DMS53 treated with DMSO at 0.1 percent for 48 hours (cell line): ENCODE measurements at regions not wholly inside any gene's neighbourhood (a gene's known extent, or its start where the extent isn't known, plus 50 kb on each side); places are given as distances from the start of the nearest gene placed in this dataset.

Experiments
- DNase-seq: peaks from one replicate; lab custom pipeline; 2025; ENCODE audit not compliant: unreplicated experiment; lab: John Stamatoyannopoulos, UW

- no peak for DNase-seq
These were observed 321.0 kb upstream of the RTL1 start for GRCh38 chr14:101224356-101225156.

DNA sequence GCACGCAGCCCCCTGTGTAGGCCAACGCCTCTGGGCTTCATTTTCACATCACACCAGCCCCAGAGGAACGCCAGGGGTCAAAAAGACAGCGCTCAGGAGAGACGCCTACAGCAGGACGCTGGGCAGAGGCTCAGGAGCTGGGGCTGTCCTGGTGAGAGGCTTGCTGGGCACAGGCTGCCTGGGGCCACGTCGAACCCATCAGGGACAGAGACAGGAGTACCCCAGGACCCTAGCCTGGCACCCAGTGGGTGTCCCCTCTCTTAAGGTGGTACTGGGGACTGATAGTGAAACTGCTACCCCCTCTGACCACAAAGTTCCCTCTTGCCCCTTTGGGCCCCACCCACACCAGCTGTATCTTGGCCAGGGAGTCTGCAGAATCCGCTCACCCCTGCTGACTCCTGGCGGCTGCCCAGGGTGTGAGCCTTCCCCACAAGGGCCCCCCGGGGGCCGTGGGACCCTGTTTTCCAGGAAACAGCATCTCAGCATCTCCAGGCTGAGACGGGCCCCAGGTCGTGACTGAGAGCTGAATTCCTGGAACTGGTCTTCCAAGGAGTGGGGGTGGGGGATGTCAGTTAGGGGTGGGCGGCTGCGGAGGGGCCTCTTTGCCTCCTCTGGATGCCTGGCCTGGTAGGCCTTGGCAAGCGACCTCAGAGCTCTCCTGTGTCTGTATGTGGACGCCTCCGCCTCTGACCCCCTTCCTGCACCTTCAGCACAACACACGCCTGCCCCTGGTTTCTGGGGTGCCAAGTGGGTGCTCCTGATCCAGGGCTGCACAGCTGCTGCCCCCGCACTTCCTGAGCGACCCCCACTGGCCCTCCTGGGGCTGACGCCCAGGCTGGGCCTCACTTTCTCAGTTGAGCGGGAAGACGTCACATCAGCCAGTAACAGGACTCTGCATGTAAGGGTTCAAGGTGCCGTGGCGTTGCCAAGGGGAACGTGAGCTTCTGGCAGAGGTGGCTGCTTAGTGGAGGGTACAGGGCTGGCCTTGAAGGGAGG is 321.9 kb upstream of the RTL1 start:
- no peak for DNase-seq

GRCh38 chr14:101226265-101226602 is 322.7 kb upstream of the RTL1 start:
- no peak for DNase-seq

GRCh38 chr14:101226603-101227425 is 323.3 kb upstream of the RTL1 start:
- no peak for DNase-seq

DNA sequence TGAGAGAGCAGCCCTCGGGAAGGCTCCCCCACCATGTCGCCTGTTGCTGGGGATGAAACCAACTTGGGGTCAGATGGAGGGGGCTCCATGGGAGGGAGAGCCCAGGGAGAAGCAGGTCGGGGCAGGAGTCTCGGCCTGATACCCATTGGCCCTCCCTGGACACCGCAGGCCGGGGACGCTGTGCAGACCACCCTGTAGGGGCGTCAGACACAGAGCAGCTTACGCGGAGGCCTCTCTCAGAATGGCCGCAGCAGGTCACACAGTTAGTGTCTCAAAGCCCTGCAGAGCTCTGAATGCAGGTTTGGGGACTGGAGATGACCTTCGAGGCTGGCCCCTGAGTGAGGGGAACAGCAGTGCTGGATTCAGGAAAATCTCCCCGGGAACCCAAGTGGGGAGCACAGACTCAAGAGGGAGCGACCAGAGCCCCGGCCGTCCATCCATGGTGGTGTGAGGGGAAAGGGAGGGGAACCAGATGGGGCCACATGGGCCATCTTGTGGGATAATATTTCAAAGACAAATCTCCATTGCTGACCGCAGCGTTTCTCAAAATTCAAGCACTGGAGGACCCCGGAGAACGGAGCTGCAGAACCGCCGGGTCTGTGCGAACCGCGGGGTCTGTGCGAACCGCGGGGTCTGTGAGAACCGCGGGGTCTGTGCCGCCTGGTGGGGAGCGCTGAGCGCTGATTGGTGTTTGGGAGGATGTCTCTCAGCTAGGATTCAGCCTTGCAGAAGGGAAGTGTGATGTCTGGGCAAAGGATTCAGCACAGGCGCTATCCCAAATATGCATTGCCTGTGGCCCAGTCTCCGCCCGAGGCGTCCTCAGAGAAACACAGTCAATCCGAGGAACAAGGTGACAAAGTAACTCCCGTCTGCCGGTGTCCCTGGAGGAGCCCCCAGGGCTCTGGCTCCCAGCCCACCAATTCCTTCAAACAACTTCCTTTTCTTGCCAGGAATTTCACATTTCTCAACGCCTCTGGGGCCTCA is 324.4 kb upstream of the RTL1 start:
- DNase-seq, result no peak

GRCh38 chr14:101228949-101229541 is 325.5 kb upstream of the RTL1 start:
- no peak for DNase-seq

GRCh38 chr14:101229666-101230065 is 326.1 kb upstream of the RTL1 start:
- no peak for DNase-seq

- no peak for DNase-seq
These were observed 326.8 kb upstream of the RTL1 start for GRCh38 chr14:101230161-101230850.

DNA sequence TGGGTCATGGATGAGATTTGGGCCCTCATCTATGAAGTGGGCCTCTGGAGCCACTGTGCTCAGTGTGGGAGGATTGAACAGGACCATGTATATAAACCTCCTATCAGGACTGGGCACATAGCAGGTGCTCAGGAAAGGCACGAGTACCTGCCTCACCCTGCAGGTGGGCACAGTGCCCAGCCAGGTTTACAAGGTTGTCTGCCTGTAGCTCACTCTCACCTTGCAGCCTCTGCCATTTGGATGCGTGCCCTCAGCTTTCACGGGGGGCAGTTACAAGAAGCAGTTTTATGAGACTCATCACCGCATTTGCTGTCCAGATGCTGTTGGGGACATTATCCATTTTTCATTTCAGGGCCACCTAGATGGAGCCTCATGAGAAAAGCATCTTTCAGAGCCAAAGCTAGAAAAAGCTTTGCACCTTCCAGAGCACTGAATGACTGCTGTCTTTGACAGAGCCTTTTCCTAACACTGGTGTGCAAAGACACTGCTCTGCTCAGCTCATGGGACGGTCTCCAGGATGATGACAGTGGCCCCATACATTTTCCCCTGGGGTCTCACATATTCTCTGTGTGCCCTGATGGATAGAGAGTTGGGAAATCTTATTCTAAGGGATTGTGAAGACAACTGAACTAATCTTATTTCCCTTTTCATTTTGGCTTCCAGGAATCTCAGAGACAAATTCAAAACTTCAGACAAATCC is 327.5 kb upstream of the RTL1 start:
- no peak for DNase-seq

DNA sequence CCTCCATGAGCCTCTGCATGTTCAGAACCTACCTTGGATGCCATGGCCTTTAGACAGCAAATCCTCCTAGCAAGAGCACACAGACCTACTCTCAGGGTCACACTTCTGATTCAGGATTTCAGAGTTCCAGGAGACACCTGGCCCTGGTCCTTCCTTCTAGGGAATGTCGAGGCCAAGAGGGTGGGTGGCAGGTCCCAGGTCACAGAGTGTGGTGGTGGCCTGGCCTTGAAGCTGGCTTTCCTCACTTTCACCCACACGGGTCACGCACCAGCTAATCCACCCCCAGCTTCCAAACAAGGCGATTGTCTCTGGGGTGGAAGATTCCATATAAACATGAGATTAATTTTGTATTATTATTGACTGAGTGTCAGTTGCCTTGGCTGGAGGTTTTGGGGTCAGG is 328.3 kb upstream of the RTL1 start:
- DNase-seq, result no peak

DNA sequence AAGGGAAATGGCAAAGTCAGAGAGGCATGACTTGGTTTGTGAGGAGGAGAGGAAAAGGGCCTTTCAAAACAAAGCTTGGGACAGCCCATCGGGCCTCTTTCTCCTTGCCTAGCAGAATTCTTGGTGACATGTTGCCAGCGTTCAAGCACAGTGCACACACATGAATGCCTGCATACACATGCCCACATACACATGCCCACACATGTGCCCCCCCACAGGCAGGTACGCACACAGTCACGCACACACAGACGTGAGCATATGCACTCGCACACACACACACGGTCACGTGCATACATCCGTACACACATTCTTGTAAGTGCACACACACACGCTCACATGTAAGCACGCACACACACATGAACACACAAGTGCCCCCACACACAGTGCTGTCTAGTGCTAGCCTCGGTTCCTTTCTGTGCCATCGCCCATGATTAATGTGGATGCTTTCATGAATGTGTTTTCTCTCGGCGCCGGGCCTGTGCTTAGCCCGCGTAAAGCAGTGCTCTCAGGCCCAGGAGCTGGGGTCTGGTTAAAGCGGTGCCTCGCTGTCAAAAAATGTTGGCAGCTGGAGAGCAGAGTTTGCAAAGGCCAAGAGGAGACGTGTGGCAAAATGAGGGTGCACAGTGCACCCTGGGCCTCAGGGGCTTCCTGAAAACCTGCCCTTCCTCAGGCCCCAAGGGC is 328.8 kb upstream of the DIO3 start:
- no peak for DNase-seq

- no peak for DNase-seq
These were observed 328.3 kb upstream of the DIO3 start for GRCh38 chr14:101233021-101233366.

- DNase-seq, result no peak
These were observed 327.9 kb upstream of the DIO3 start for GRCh38 chr14:101233391-101233790.

DNA sequence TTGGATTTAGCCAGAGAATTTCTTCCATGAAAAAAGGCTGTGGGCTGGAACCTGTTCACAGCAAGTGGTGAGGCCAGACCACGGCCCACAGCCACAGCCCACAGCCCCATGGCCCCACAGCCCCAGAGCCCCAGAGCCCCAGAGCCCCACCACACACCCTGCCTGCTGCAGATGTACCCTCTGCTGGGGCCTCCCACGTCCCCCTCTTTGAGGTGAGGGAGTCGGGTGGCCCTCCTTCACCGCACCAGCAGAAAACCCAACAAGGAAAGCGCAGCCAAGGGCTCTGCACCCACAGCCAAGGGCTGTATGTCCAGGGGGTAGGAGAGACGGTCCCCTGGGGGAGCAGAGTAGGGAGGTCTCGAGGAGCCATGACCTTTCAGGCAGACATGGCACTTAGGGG is 327.5 kb upstream of the DIO3 start:
- DNase-seq, result no peak

DNA sequence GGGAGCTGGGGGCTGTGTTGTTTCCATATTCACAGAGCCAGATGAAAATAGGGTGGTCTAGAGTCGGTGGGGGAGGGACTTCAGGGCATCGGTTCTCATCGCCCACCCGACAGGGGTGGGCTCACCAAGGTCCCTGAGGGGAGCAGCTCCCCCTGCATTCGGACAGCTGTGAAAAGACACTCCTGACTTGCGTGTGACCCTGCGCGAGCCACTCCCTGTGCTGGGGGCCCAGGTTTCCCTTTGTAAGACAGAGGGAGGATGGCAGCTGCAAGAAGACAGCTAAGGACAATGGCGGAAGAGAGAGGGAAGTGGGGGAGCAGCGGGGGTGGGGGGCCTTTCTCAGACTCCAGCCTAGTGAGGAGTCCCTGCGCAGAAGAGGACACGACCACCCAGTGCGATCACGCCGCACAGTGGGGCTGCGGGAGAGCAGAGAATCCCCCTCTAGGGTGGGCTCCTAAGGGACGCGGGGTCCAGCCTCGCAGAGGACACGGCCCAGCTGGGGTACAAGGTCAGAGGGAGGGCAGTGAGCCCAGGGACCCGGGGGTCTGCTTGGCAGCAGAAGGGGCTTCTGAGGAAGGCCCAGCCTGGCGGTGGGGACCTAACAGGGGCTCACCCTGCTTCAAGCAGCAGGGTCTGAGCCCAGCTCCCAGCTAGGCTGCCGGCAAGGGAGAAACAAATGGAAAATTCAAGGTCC is 326.9 kb upstream of the DIO3 start:
- DNase-seq, result no peak

DNA sequence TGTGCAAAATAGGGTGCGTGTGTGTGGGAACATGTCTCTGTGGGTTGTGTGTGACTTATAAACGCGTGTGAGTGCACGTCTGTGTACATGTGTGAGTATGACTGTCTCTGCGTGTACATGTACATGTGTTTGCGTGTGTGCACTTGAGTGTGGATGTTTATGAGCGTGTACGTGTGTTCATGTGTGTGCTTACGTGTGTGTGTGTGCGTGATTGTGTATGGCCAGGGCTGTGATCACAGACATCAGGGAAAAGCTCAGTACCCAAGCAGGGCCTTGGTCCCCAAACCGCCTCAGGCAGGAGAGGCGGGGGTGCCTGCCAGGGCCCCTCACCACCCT is 326.3 kb upstream of the DIO3 start:
- DNase-seq, result no peak

- no peak for DNase-seq
These were observed 325.8 kb upstream of the DIO3 start for GRCh38 chr14:101235335-101236103.
